Uterus (tissue), 2 donors: ENCODE measurements at regions not wholly inside any gene's neighbourhood (a gene's known extent, or its start where the extent isn't known, plus 50 kb on each side); places are given as distances from the start of the nearest gene placed in this dataset.

ENCODE experiments used
- POLR2A ChIP-seq, 2 donors: fragments of 450-650 bp; IDR thresholded peaks; one replicate each; pipeline ENCODE4 v1.6.1; 2016; ENCODE audit warnings: antibody characterized with exemption in 2 of 2, mild to moderate bottlenecking in 1 of 2, moderate library complexity in 1 of 2
- TF ChIP-seq, protein P1 (sequence below), 4 experiments: fragments of 200-600 bp in 2 of 4; fragments of 450-650 bp in 2 of 4; sonication (generic) in 2 of 4; IDR thresholded peaks; one replicate each; pipeline ENCODE4 v1.5.1; 2016 to 2019; ENCODE audit warnings: antibody characterized with exemption in 4 of 4, mild to moderate bottlenecking in 2 of 4, moderate library complexity in 1 of 4

DNA sequence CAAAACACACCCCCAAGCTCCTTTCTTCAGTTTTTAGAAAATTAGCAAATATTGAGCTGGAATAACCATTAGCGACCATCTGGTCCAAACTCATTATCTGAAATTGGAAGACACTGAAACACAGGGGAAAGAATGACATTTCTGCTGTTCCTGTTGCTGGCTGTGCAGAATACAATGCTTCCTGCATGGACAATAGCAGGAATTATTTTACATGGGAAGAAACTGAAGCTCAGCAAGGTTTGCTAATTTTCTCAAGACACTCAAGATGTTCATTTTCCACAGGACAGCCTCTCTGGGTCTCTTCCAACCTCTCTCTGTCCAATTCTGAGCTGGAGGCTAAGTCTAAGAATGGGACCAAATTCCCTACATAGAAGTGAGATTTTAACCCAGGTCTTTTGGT is 81.9 kb upstream of the TNS3 start:
- TF ChIP-seq, protein P1, sequence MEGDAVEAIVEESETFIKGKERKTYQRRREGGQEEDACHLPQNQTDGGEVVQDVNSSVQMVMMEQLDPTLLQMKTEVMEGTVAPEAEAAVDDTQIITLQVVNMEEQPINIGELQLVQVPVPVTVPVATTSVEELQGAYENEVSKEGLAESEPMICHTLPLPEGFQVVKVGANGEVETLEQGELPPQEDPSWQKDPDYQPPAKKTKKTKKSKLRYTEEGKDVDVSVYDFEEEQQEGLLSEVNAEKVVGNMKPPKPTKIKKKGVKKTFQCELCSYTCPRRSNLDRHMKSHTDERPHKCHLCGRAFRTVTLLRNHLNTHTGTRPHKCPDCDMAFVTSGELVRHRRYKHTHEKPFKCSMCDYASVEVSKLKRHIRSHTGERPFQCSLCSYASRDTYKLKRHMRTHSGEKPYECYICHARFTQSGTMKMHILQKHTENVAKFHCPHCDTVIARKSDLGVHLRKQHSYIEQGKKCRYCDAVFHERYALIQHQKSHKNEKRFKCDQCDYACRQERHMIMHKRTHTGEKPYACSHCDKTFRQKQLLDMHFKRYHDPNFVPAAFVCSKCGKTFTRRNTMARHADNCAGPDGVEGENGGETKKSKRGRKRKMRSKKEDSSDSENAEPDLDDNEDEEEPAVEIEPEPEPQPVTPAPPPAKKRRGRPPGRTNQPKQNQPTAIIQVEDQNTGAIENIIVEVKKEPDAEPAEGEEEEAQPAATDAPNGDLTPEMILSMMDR (IDR thresholded peaks at IDR 0.05), result no peak
- no peak for TF ChIP-seq POLR2A (IDR thresholded peaks at IDR 0.05)
